ENCODE measurements at regions not wholly inside any gene's neighbourhood (a gene's known extent, or its start where the extent isn't known, plus 50 kb on each side); places are given as distances from the start of the nearest gene placed in this dataset.

GRCh38 chrX:98523521-98523920 lies 1639.8 kb downstream of the RPA4 start:
- Histone ChIP-seq H3K27ac (ENCODE audit: low read depth, low read length) (no peak overlapping the region), H4K8ac (ENCODE audit: extremely low read depth, insufficient read depth, low read length) (no peak overlapping the region), H3K4me2 (ENCODE audit: insufficient read depth in 1 of 2, low read depth in 2 of 2, low read length in 2 of 2) (peak overlapping the region in 1 of 2 experiments; percentile 11; a peak in 2 of 4 replicates), H3K79me1 (ENCODE audit: low read depth, low read length) (no peaks in the 10 kb centered on the region), H3K4ac (replicated peaks; ENCODE audit: insufficient read length, low read depth, low read length) (no peak overlapping the region), H4K20me1 (replicated peaks in 1 of 2; ENCODE audit: control insufficient read depth in 1 of 2, insufficient read depth in 2 of 2, low read length in 2 of 2) (no peaks in the 10 kb centered on the region), H3K14ac (ENCODE audit: insufficient read length) (no peak overlapping the region), H4K5ac (ENCODE audit: insufficient read length, low read depth, low read length) (peak overlapping the region; percentile 86), H3K23me2 (ENCODE audit: low read depth, low read length) (no peaks in the 10 kb centered on the region), H2AK5ac (ENCODE audit: low read depth, low read length) (no peak overlapping the region), H3K9ac (replicated peaks in 1 of 4; ENCODE audit: extremely low read depth in 1 of 4, low read depth in 3 of 4, low read length in 3 of 4) (no peak overlapping the region), H3K79me2 (ENCODE audit: control insufficient read depth in 1 of 2, insufficient read depth in 2 of 2, low read length in 2 of 2) (no peaks in the 10 kb centered on the region), H2BK15ac (ENCODE audit: low read length) (no peak overlapping the region), H3K56ac (replicated peaks; ENCODE audit: insufficient read length, low read depth, low read length) (no peak overlapping the region), H3K36me3 (ENCODE audit: control insufficient read depth in 2 of 4, insufficient read depth in 4 of 4, low read length in 3 of 4) (no peaks in the 10 kb centered on the region), H2BK12ac (ENCODE audit: low read depth, low read length) (no peak overlapping the region), H3K18ac (ENCODE audit: extremely low read depth, low read length) (no peak overlapping the region; the same call in 1 of the 2 replicates), H2AFZ (ENCODE audit: low read length) (no peak overlapping the region), H3K4me3 (ENCODE audit: extremely low read depth in 1 of 4, insufficient read depth in 2 of 4, low read depth in 3 of 4, low read length in 4 of 4) (no peak overlapping the region), H2BK20ac (ENCODE audit: low read length) (no peak overlapping the region), H4K91ac (replicated peaks; ENCODE audit: insufficient read length, low read length) (no peak overlapping the region), H2BK5ac (ENCODE audit: low read depth, low read length) (0 out of 2 replicates have a peak overlapping the region, but pooled peaks have one; percentile 83), H3K4me1 (replicated peaks in 1 of 4; ENCODE audit: control insufficient read depth in 3 of 4, insufficient read depth in 4 of 4, low read length in 3 of 4) (peaks cover 0 to 7% (median 0%) of the 10 kb centered on the region in 4 experiments; a peak in 1 of 7 replicates), H3K9me3 (ENCODE audit: insufficient read depth in 2 of 2, low read depth in 1 of 2, low read length in 1 of 2) (no peaks in the 10 kb centered on the region), H2BK120ac (replicated peaks; ENCODE audit: low read depth, low read length) (no peak overlapping the region), H3K23ac (ENCODE audit: insufficient read length) (no peak overlapping the region), H3K27me3 (replicated peaks in 1 of 4; ENCODE audit: control insufficient read depth in 3 of 4, extremely low read depth in 1 of 4, insufficient read depth in 3 of 4, low read length in 3 of 4) (no peaks in the 10 kb centered on the region)
- no peak for FAIRE-seq
- ChIA-PET POLR2A (ENCODE audit: partially characterized antibody) (no interaction called here), CTCF (ENCODE audit: partially characterized antibody) (no interaction called here)
- DNase-seq (ENCODE audit: low read depth in 1 of 2, low spot score in 2 of 2), result no peak
- WGBS, 2 experiments (ENCODE audit: extremely low coverage in 1 of 2, insufficient coverage in 1 of 2, insufficient read length in 1 of 2, insufficient replicate concordance in 2 of 2, low coverage in 1 of 2, low lambda C conversion rate in 2 of 2, missing lambda C conversion rate in 1 of 2), result 45% methylated on average over 3 of the region's 3 CpGs; no CpG with 5 or more reads in 1 of the 2 experiments
- no peak for TF ChIP-seq HDAC2 (IDR thresholded peaks at IDR 0.05; ENCODE audit: borderline replicate concordance in 1 of 2, low read depth in 2 of 2, low read length in 2 of 2)
